Skeletal muscle satellite cell (primary cell): ENCODE measurements at regions not wholly inside any gene's neighbourhood (a gene's known extent, or its start where the extent isn't known, plus 50 kb on each side); places are given as distances from the start of the nearest gene placed in this dataset.

ENCODE experiments used
- H3K27me3 ChIP-seq: 2 replicates; pipeline ENCODE4 v1.7.0; 2013; ENCODE audit warnings: low read length; ENCODE audit not compliant: control insufficient read depth, insufficient read depth
- H3K36me3 ChIP-seq: 2 replicates; pipeline ENCODE4 v1.7.0; 2013; ENCODE audit warnings: mild to moderate bottlenecking, control low read depth, low read length; ENCODE audit not compliant: insufficient read depth
- H3K4me1 ChIP-seq: 2 replicates; pipeline ENCODE4 v1.7.0; 2013; ENCODE audit warnings: low read length; ENCODE audit not compliant: control insufficient read depth, insufficient read depth
- H3K4me2 ChIP-seq: 2 replicates; pipeline ENCODE4 v1.7.0; 2013; ENCODE audit warnings: mild to moderate bottlenecking, low read length
- H3K4me3 ChIP-seq: 2 replicates; pipeline ENCODE4 v1.7.0; 2013; ENCODE audit warnings: low read length
- H3K9ac ChIP-seq: 2 replicates; pipeline ENCODE4 v1.7.0; 2013; ENCODE audit warnings: mild to moderate bottlenecking, low read depth, low read length, moderate library complexity
- H3K9me3 ChIP-seq: replicated peaks from 2 replicates; pipeline ENCODE4 v1.7.0; 2013; ENCODE audit warnings: mild to moderate bottlenecking, control low read depth, low read length

- H3K36me3 ChIP-seq, result no peaks in the 10 kb centered on the region
- no peaks in the 10 kb centered on the region for H3K27me3 ChIP-seq
- H3K4me1 ChIP-seq, result peaks cover 7% of the 10 kb centered on the region
- H3K4me3 ChIP-seq, result no peak overlapping the region
- no peak overlapping the region for H3K4me2 ChIP-seq
- H3K9ac ChIP-seq, result no peak overlapping the region
- H3K9me3 ChIP-seq, result no peaks in the 10 kb centered on the region
Observed at GRCh38 chr13:47661076-47661475, 340.0 kb downstream of the SUCLA2 start.

GRCh38 chr13:47656651-47657050 is 344.4 kb downstream of the SUCLA2 start:
- Histone ChIP-seq H3K4me2 (no peak overlapping the region), H3K9ac (no peak overlapping the region), H3K27me3 (no peaks in the 10 kb centered on the region), H3K9me3 (no peaks in the 10 kb centered on the region), H3K36me3 (no peaks in the 10 kb centered on the region), H3K4me3 (no peak overlapping the region), H3K4me1 (peaks cover 6% of the 10 kb centered on the region)

- H3K9me3 ChIP-seq, result no peaks in the 10 kb centered on the region
- no peak overlapping the region for H3K9ac ChIP-seq
- H3K4me3 ChIP-seq, result no peak overlapping the region
- no peak overlapping the region for H3K4me2 ChIP-seq
- no peaks in the 10 kb centered on the region for H3K4me1 ChIP-seq
- no peaks in the 10 kb centered on the region for H3K36me3 ChIP-seq
- no peaks in the 10 kb centered on the region for H3K27me3 ChIP-seq
Observed at GRCh38 chr13:47650209-47650608, 350.9 kb downstream of the SUCLA2 start.

- no peaks in the 10 kb centered on the region for H3K4me1 ChIP-seq
- H3K9me3 ChIP-seq, result no peaks in the 10 kb centered on the region
- no peak overlapping the region for H3K4me2 ChIP-seq
- H3K4me3 ChIP-seq, result no peak overlapping the region
- H3K9ac ChIP-seq, result no peak overlapping the region
- H3K27me3 ChIP-seq, result no peaks in the 10 kb centered on the region
- no peaks in the 10 kb centered on the region for H3K36me3 ChIP-seq
Observed at GRCh38 chr13:47647001-47647400, 354.1 kb downstream of the SUCLA2 start.

- no peaks in the 10 kb centered on the region for H3K36me3 ChIP-seq
- H3K9me3 ChIP-seq, result no peaks in the 10 kb centered on the region
- no peak overlapping the region for H3K9ac ChIP-seq
- H3K4me3 ChIP-seq, result no peak overlapping the region
- H3K27me3 ChIP-seq, result no peaks in the 10 kb centered on the region
- no peaks in the 10 kb centered on the region for H3K4me1 ChIP-seq
- H3K4me2 ChIP-seq, result no peak overlapping the region
Observed at GRCh38 chr13:47646298-47646697, 354.8 kb downstream of the SUCLA2 start.

- Histone ChIP-seq H3K4me3 (no peak overlapping the region), H3K36me3 (no peaks in the 10 kb centered on the region), H3K9me3 (no peaks in the 10 kb centered on the region), H3K4me2 (no peak overlapping the region), H3K9ac (no peak overlapping the region), H3K27me3 (no peaks in the 10 kb centered on the region), H3K4me1 (no peaks in the 10 kb centered on the region)
Observed at GRCh38 chr13:47639738-47640447, 361.2 kb downstream of the SUCLA2 start.

- H3K9ac ChIP-seq, result no peak overlapping the region
- H3K27me3 ChIP-seq, result no peaks in the 10 kb centered on the region
- H3K4me2 ChIP-seq, result no peak overlapping the region
- no peaks in the 10 kb centered on the region for H3K9me3 ChIP-seq
- H3K4me1 ChIP-seq, result no peaks in the 10 kb centered on the region
- H3K36me3 ChIP-seq, result no peaks in the 10 kb centered on the region
- no peak overlapping the region for H3K4me3 ChIP-seq
Observed at GRCh38 chr13:47638627-47639026, 362.4 kb downstream of the SUCLA2 start.

GRCh38 chr13:47632311-47632710 is 368.8 kb downstream of the SUCLA2 start:
- Histone ChIP-seq H3K4me2 (no peak overlapping the region), H3K27me3 (no peaks in the 10 kb centered on the region), H3K9me3 (no peaks in the 10 kb centered on the region), H3K9ac (no peak overlapping the region), H3K4me3 (no peak overlapping the region), H3K36me3 (no peaks in the 10 kb centered on the region), H3K4me1 (peaks cover 12% of the 10 kb centered on the region)

- H3K4me1 ChIP-seq, result peaks cover 12% of the 10 kb centered on the region
Observed at GRCh38 chr13:47628666-47629065, 372.4 kb downstream of the SUCLA2 start.

GRCh38 chr13:47623862-47624261 is 377.2 kb downstream of the SUCLA2 start:
- no peaks in the 10 kb centered on the region for H3K36me3 ChIP-seq
- no peak overlapping the region for H3K4me2 ChIP-seq
- peaks cover 8% of the 10 kb centered on the region for H3K4me1 ChIP-seq
- no peak overlapping the region for H3K9ac ChIP-seq
- H3K4me3 ChIP-seq, result no peak overlapping the region
- peaks cover 22% of the 10 kb centered on the region for H3K27me3 ChIP-seq
- no peaks in the 10 kb centered on the region for H3K9me3 ChIP-seq

More at GRCh38 chr13:47628666-47629065, 372.4 kb downstream of the SUCLA2 start:
- Histone ChIP-seq H3K36me3 (no peaks in the 10 kb centered on the region), H3K27me3 (peaks cover 3% of the 10 kb centered on the region), H3K4me3 (no peak overlapping the region), H3K9ac (no peak overlapping the region), H3K4me2 (no peak overlapping the region), H3K9me3 (no peaks in the 10 kb centered on the region)

GRCh38 chr13:47621931-47622330 is 379.1 kb downstream of the SUCLA2 start:
- H3K27me3 ChIP-seq, result peaks cover 27% of the 10 kb centered on the region
- no peak overlapping the region for H3K9ac ChIP-seq
- no peaks in the 10 kb centered on the region for H3K36me3 ChIP-seq
- no peaks in the 10 kb centered on the region for H3K9me3 ChIP-seq
- H3K4me1 ChIP-seq, result no peaks in the 10 kb centered on the region
- no peak overlapping the region for H3K4me2 ChIP-seq
- H3K4me3 ChIP-seq, result no peak overlapping the region

- Histone ChIP-seq H3K36me3 (no peaks in the 10 kb centered on the region), H3K4me1 (no peaks in the 10 kb centered on the region), H3K4me2 (no peak overlapping the region), H3K27me3 (peaks cover 14% of the 10 kb centered on the region), H3K9ac (no peak overlapping the region), H3K4me3 (no peak overlapping the region), H3K9me3 (no peaks in the 10 kb centered on the region)
Observed at GRCh38 chr13:47611664-47612288, 389.3 kb downstream of the SUCLA2 start.
